A673 (cell line): ENCODE measurements at regions not wholly inside any gene's neighbourhood (a gene's known extent, or its start where the extent isn't known, plus 50 kb on each side); places are given as distances from the start of the nearest gene placed in this dataset.

Experiments
- BruUV-seq: library from RNA; stranded (reverse); fragments of 400-500 nt; replicated peaks from 2 replicates; lab custom pipeline; 2021; lab: Mats Ljungman, UMichigan
- CTCF ChIA-PET: fragments of 300-600 bp; sonication (Branson Sonifier 250); formaldehyde crosslinking; loops from one replicate; lab custom pipeline; 2022; ENCODE audit warnings: antibody characterized with exemption; lab: Charles Lee
- POLR2A ChIA-PET: fragments of 300-600 bp; sonication (Branson Sonifier 250); formaldehyde crosslinking; loops from one replicate; lab custom pipeline; 2022; ENCODE audit warnings: antibody characterized with exemption; ENCODE audit not compliant: low non-redundant PET; lab: Charles Lee
- DNase-seq: peaks from one replicate; pipeline ENCODE4 v3.0.0-alpha.2; 2015; ENCODE audit warnings: low spot score
- H3K27ac ChIP-seq: fragments of 200-600 bp; sonication (generic); 2 replicates; pipeline ENCODE4 v1.5.1; 2016; ENCODE audit warnings: mixed run types, low read depth, mild to moderate bottlenecking, mixed read lengths, antibody characterized with exemption, low read length; ENCODE audit not compliant: poor library complexity, severe bottlenecking
- H3K27me3 ChIP-seq: fragments of 200-600 bp; sonication (generic); replicated peaks from 2 replicates; pipeline ENCODE4 v1.6.1; 2017; ENCODE audit warnings: mixed run types, low read depth, mild to moderate bottlenecking, mixed read lengths, antibody characterized with exemption, low read length; ENCODE audit not compliant: insufficient read depth, poor library complexity
- H3K36me3 ChIP-seq: fragments of 200-600 bp; sonication (generic); 2 replicates; pipeline ENCODE4 v1.6.1; 2016; ENCODE audit warnings: mixed run types, mild to moderate bottlenecking, mixed read lengths, antibody characterized with exemption, low read length; ENCODE audit not compliant: insufficient read depth, poor library complexity, severe bottlenecking
- H3K4me1 ChIP-seq: fragments of 200-600 bp; sonication (generic); 2 replicates; pipeline ENCODE4 v1.6.1; 2017; ENCODE audit warnings: mixed run types, mild to moderate bottlenecking, mixed read lengths, antibody characterized with exemption, low read length; ENCODE audit not compliant: insufficient read depth, poor library complexity, severe bottlenecking
- H3K4me3 ChIP-seq: fragments of 200-600 bp; sonication (generic); 2 replicates; pipeline ENCODE4 v1.5.1; 2016; ENCODE audit warnings: low read depth, mixed run types, mild to moderate bottlenecking, mixed read lengths, low read length; ENCODE audit not compliant: poor library complexity, severe bottlenecking
- H3K9me3 ChIP-seq: fragments of 200-600 bp; sonication (generic); 2 replicates; pipeline ENCODE4 v1.6.1; 2016; ENCODE audit warnings: mixed run types, low read depth, mild to moderate bottlenecking, mixed read lengths, antibody characterized with exemption, low read length; ENCODE audit not compliant: poor library complexity, severe bottlenecking
- EZH2 ChIP-seq: fragments of 200-600 bp; sonication (generic); IDR thresholded peaks from 2 replicates; pipeline ENCODE4 v1.6.1; 2017; ENCODE audit warnings: borderline replicate concordance, low read depth, mild to moderate bottlenecking, mixed read lengths, antibody characterized with exemption, low read length; ENCODE audit not compliant: poor library complexity, severe bottlenecking
- intact Hi-C: fragments of 100-400 bp; cut with micrococcal nuclease; formaldehyde crosslinking; loops from one replicate; pipeline ENCODE4 v1.10.0; 2022; ENCODE audit not compliant: unreplicated experiment
- TF ChIP-seq, protein P1 (sequence below): fragments of 300-800, 200-600 bp; sonication (generic); conservative IDR thresholded peaks from 2 replicates; pipeline ENCODE4 v1.5.1; 2017; ENCODE audit warnings: low read depth, mild to moderate bottlenecking, antibody characterized with exemption, low read length, moderate library complexity, mixed read lengths

DNA sequence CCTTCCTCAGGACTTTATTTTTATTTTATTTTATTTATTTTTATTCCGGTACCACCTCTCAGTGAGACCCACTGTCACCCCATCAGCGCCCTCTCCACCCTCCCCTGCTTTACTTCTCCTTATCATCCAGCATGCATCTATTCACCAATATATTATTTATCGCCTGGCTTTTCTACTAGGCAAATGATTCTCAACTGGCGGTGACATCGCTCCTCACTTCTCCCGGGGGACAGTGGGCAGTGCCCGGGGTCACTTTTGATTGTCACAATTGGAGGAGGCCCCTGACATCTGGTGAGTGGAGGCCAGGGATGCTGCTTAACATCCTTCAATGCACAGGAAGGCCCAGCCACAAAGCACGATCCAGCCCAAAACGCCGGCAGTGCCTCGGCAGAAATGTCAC lies 138.7 kb downstream of the ETS2 start:
- no peak for DNase-seq
- H3K4me1 ChIP-seq = no peaks in the 10 kb centered on the region

GRCh38 chr21:38942748-38943211 lies 137.1 kb downstream of the ETS2 start:
- Histone ChIP-seq H3K27me3 (no peaks in the 10 kb centered on the region), H3K36me3 (no peaks in the 10 kb centered on the region), H3K4me1 (no peaks in the 10 kb centered on the region), H3K4me3 (no peak overlapping the region), H3K9me3 (no peaks in the 10 kb centered on the region), H3K27ac (no peak overlapping the region)
- intact Hi-C loops = no loop called here
- BruUV-seq = no TSS peak
- ChIA-PET CTCF (no interaction called here), POLR2A (no interaction called here)
- TF ChIP-seq, protein P1, sequence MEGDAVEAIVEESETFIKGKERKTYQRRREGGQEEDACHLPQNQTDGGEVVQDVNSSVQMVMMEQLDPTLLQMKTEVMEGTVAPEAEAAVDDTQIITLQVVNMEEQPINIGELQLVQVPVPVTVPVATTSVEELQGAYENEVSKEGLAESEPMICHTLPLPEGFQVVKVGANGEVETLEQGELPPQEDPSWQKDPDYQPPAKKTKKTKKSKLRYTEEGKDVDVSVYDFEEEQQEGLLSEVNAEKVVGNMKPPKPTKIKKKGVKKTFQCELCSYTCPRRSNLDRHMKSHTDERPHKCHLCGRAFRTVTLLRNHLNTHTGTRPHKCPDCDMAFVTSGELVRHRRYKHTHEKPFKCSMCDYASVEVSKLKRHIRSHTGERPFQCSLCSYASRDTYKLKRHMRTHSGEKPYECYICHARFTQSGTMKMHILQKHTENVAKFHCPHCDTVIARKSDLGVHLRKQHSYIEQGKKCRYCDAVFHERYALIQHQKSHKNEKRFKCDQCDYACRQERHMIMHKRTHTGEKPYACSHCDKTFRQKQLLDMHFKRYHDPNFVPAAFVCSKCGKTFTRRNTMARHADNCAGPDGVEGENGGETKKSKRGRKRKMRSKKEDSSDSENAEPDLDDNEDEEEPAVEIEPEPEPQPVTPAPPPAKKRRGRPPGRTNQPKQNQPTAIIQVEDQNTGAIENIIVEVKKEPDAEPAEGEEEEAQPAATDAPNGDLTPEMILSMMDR = no peak
- TF ChIP-seq EZH2 = no peak
- DNase-seq = no peak

More for the DNA sequence above, 138.7 kb downstream of the ETS2 start:
- ChIA-PET POLR2A (no interaction called here), CTCF (no interaction called here)
- Histone ChIP-seq H3K27me3 (no peaks in the 10 kb centered on the region), H3K27ac (no peak overlapping the region), H3K9me3 (no peaks in the 10 kb centered on the region), H3K36me3 (no peaks in the 10 kb centered on the region), H3K4me3 (no peak overlapping the region)
- BruUV-seq = no TSS peak
- TF ChIP-seq, protein P1 = no peak
- no peak for TF ChIP-seq EZH2
- intact Hi-C loops = no loop called here

- TF ChIP-seq, protein P1 = no peak
- no peak for TF ChIP-seq EZH2
- intact Hi-C loops = no loop called here
- Histone ChIP-seq H3K36me3 (no peaks in the 10 kb centered on the region), H3K4me1 (no peaks in the 10 kb centered on the region), H3K27ac (no peak overlapping the region), H3K27me3 (no peaks in the 10 kb centered on the region), H3K4me3 (no peak overlapping the region), H3K9me3 (no peaks in the 10 kb centered on the region)
- ChIA-PET POLR2A (no interaction called here), CTCF (no interaction called here)
- no TSS peak for BruUV-seq
- no peak for DNase-seq
Observed at GRCh38 chr21:38938769-38939168, 133.0 kb downstream of the ETS2 start.
